K562 (cell line): ENCODE measurements at regions not wholly inside any gene's neighbourhood (a gene's known extent, or its start where the extent isn't known, plus 50 kb on each side); places are given as distances from the start of the nearest gene placed in this dataset.

Experiments
- ATAC-seq: fragments of 200-7000 bp; cut with Tn5 transposase; 3 replicates; pipeline ENCODE4 v1.9.1; 2020; ENCODE audit warnings: moderate library complexity
- BruUV-seq: library from RNA; stranded (reverse); fragments of 400-500 nt; replicated peaks from 2 replicates; lab custom pipeline; 2021; lab: Mats Ljungman, UMichigan
- CTCF ChIA-PET: fragments of 300-600 bp; formaldehyde crosslinking; extraction: SDS; loops from one replicate; lab custom pipeline; 2021; ENCODE audit warnings: low intra/inter-chr PET ratio; lab: Yijun Ruan, JAX
- POLR2A ChIA-PET: fragments of 300-600, 350-650 bp; sonication (Branson Sonifier 250); formaldehyde crosslinking; extraction: SDS; loops from one replicate; lab custom pipeline; 2021; ENCODE audit warnings: antibody characterized with exemption, inconsistent platforms; lab: Yijun Ruan, JAX
- DNase-seq, 4 experiments: peaks; one replicate each; pipeline versions ENCODE4 v3.0.0 to v3.0.0-alpha.2; 2011 to 2018; ENCODE audit warnings: low spot score in 3 of 4, mixed read lengths in 3 of 4; ENCODE audit errors: extremely low read depth in 1 of 4
- FAIRE-seq: peaks from 2 replicates; lab custom pipeline; 2011; peaks lifted over from hg19 to GRCh38; lab: Jason Lieb, UNC
- H2AFZ ChIP-seq: 2 replicates; pipeline ENCODE4 v1.6.0; 2011; ENCODE audit warnings: low read depth, low read length, control low read depth, inconsistent platforms
- H3K27ac ChIP-seq: fragments of 200-600 bp; 3 replicates; pipeline ENCODE4 v1.8.0; 2011; ENCODE audit warnings: low read depth, mild to moderate bottlenecking, control low read depth, inconsistent platforms, low read length, moderate library complexity, mixed read lengths; ENCODE audit errors: extremely low read depth
- H3K27me3 ChIP-seq, 2 experiments: fragments of 300-600 bp in 1 of 2; 2 replicates in 1 of 2; 3 replicates in 1 of 2; pipeline versions ENCODE4 v1.6.0 to v1.8.0; 2011; ENCODE audit warnings: inconsistent platforms in 2 of 2, low read length in 2 of 2, mild to moderate bottlenecking in 1 of 2, mixed read lengths in 1 of 2, moderate library complexity in 1 of 2; ENCODE audit not compliant: control insufficient read depth in 2 of 2, insufficient read depth in 2 of 2
- H3K36me3 ChIP-seq: fragments of 300-600 bp; 3 replicates; pipeline ENCODE4 v1.8.0; 2011; ENCODE audit warnings: mild to moderate bottlenecking, low read length, inconsistent platforms; ENCODE audit not compliant: control insufficient read depth, insufficient read depth
- H3K4me1 ChIP-seq, 2 experiments: fragments of 200-600 bp in 1 of 2; replicated peaks in 1 of 2; 2 replicates in 1 of 2; 3 replicates in 1 of 2; pipeline versions ENCODE4 v1.5.1 to v1.8.0; 2011; ENCODE audit warnings: inconsistent platforms in 2 of 2, low read length in 2 of 2, mild to moderate bottlenecking in 1 of 2, mixed read lengths in 1 of 2, moderate library complexity in 1 of 2; ENCODE audit not compliant: control insufficient read depth in 2 of 2, insufficient read depth in 2 of 2
- H3K4me2 ChIP-seq: 2 replicates; pipeline ENCODE4 v1.6.1; 2011; ENCODE audit warnings: low read length, control low read depth, inconsistent platforms, mixed read lengths; ENCODE audit not compliant: insufficient read depth
- H3K4me3 ChIP-seq: fragments of 200-600 bp; sonication (generic), shearing (Covaris generic); 2 replicates; pipeline ENCODE4 v1.5.1; 2016; ENCODE audit warnings: control low read depth, inconsistent platforms
- H3K79me2 ChIP-seq: fragments of 200-600 bp; 3 replicates; pipeline ENCODE4 v1.8.0; 2011; ENCODE audit warnings: low read length, inconsistent platforms; ENCODE audit not compliant: control insufficient read depth, insufficient read depth
- H3K9ac ChIP-seq, 2 experiments: 2 replicates each; pipeline versions ENCODE4 v1.6.0 to v1.6.1; 2011; ENCODE audit warnings: low read depth in 2 of 2, low read length in 2 of 2, control low read depth in 1 of 2, inconsistent platforms in 1 of 2, mild to moderate bottlenecking in 1 of 2, mixed read lengths in 1 of 2; ENCODE audit not compliant: insufficient read depth in 1 of 2
- H3K9me1 ChIP-seq: one replicate; pipeline ENCODE4 v1.6.0; 2011; ENCODE audit warnings: inconsistent platforms, mild to moderate bottlenecking, low read length, moderate library complexity; ENCODE audit not compliant: control insufficient read depth, insufficient read depth
- H3K9me3 ChIP-seq: replicated peaks from 2 replicates; pipeline ENCODE4 v1.5.1; 2011; ENCODE audit warnings: low read depth, low read length, inconsistent platforms; ENCODE audit not compliant: control insufficient read depth, insufficient read depth
- H4K20me1 ChIP-seq: replicated peaks from 2 replicates; pipeline ENCODE4 v1.6.1; 2011; ENCODE audit warnings: low read length, inconsistent platforms, mixed read lengths; ENCODE audit not compliant: control insufficient read depth, insufficient read depth
- C11orf30 ChIP-seq: fragments of 450-650 bp; IDR thresholded peaks from 2 replicates; pipeline ENCODE4 v1.6.1; 2016; ENCODE audit warnings: low read depth, mild to moderate bottlenecking
- EHMT2 ChIP-seq: fragments of 450-650 bp; IDR thresholded peaks from 2 replicates; pipeline ENCODE4 v1.6.1; 2018; ENCODE audit warnings: antibody characterized with exemption
- MED1 ChIP-seq: sonication (generic); formaldehyde crosslinking; IDR thresholded peaks from 2 replicates; pipeline ENCODE4 v1.8.1; 2023; ENCODE audit warnings: missing genetic modification reagents, borderline replicate concordance
- MGA ChIP-seq: fragments of 450-650 bp; IDR thresholded peaks from 2 replicates; pipeline ENCODE4 v1.6.1; 2016; ENCODE audit warnings: mild to moderate bottlenecking, moderate library complexity
- NR2F6 ChIP-seq: fragments of 450-650 bp; formaldehyde crosslinking; IDR thresholded peaks from 2 replicates; pipeline ENCODE4 v1.4.0; 2020; ENCODE audit warnings: mild to moderate bottlenecking
- SMAD4 ChIP-seq: fragments of 250-450 bp; sonication (Bioruptor Pico); conservative IDR thresholded peaks from 2 replicates; pipeline ENCODE4 v1.8.0; 2021; ENCODE audit warnings: inconsistent platforms, mild to moderate bottlenecking, moderate library complexity
- SMC3 ChIP-seq: conservative IDR thresholded peaks from 2 replicates; pipeline ENCODE4 v1.6.1; 2011; ENCODE audit warnings: low read depth, low read length, improper control_type of control experiment; ENCODE audit not compliant: insufficient read depth
- STAT5B ChIP-seq: fragments of 250-450 bp; sonication (Bioruptor Pico); IDR thresholded peaks from 2 replicates; pipeline ENCODE4 v1.8.0; 2021; ENCODE audit warnings: mild to moderate bottlenecking, inconsistent platforms
- ZFP1 ChIP-seq: fragments of 450-650 bp; formaldehyde crosslinking; IDR thresholded peaks from 2 replicates; pipeline ENCODE4 v1.4.0; 2020; ENCODE audit warnings: mild to moderate bottlenecking, mixed read lengths
- ZNF239 ChIP-seq: fragments of 250-450 bp; sonication (Bioruptor Pico); IDR thresholded peaks from 2 replicates; pipeline ENCODE4 v1.4.0; 2020; ENCODE audit warnings: mild to moderate bottlenecking
- ZNF551 ChIP-seq: fragments of 250-450 bp; sonication (Bioruptor Pico); IDR thresholded peaks from 2 replicates; pipeline ENCODE4 v1.5.0; 2021; ENCODE audit warnings: mild to moderate bottlenecking, moderate library complexity
- WGBS: fragments of 100-300 bp; shearing (Covaris generic); methylation state at CpG from one replicate; pipeline ENCODE4 v1.1.6; 2016; ENCODE audit warnings: low coverage, mixed read lengths; ENCODE audit not compliant: insufficient coverage; ENCODE audit errors: missing lambda C conversion rate; 5-methylcytosine and 5-hydroxymethylcytosine counted together
- in situ Hi-C: fragments of 300-500 bp; cut with MboI; formaldehyde crosslinking; loops from 4 replicates; pipeline ENCODE4 v1.15.0; 2018; ENCODE audit warnings: inconsistent platforms, mixed read lengths
- intact Hi-C: fragments of 100-400 bp; cut with micrococcal nuclease; formaldehyde crosslinking; loops from 2 replicates; pipeline ENCODE4 v1.14.2; 2022
- TF ChIP-seq, protein P1 (sequence below): fragments of 250-450 bp; sonication (Bioruptor Pico); IDR thresholded peaks from 2 replicates; pipeline ENCODE4 v1.5.0; 2020; ENCODE audit warnings: mild to moderate bottlenecking, borderline replicate concordance

DNA sequence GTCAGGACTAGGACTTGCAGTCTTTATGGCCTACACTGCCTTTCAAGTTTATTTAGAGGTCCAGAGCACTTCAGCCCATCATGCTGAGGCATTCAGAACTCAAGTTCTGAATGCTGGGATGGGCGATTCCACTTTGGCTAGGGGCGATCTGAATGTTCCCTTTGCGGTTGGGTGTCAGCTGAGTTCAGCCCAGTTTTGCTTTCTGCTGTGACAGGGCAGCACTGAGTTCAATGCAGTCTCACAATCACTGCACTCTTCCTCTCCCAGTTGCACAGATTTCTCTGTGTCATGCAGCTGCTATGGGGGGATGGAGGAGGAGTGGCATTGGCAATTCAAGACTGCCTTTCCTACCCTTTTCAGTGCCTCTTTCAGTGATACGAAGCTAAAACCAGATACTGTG, 1232.0 kb upstream of the FAM98A start:
- no peak for FAIRE-seq
- WGBS, result 0% methylated on average over 4 of the region's 4 CpGs
- Histone ChIP-seq H3K4me2 (no peak overlapping the region), H4K20me1 (no peaks in the 10 kb centered on the region), H3K4me3 (no peak overlapping the region), H3K27me3 (no peaks in the 10 kb centered on the region), H3K9me3 (no peaks in the 10 kb centered on the region; the same call in 1 of the 2 replicates), H3K9ac (no peak overlapping the region), H3K36me3 (no peaks in the 10 kb centered on the region), H3K79me2 (no peaks in the 10 kb centered on the region), H3K9me1 (no peaks in the 10 kb centered on the region), H2AFZ (no peak overlapping the region), H3K27ac (no peak overlapping the region), H3K4me1 (no peaks in the 10 kb centered on the region)
- in situ Hi-C loops (no loop called here), intact Hi-C loops (no loop called here)
- ChIA-PET CTCF (no interaction called here), POLR2A (no interaction called here)
- no peak for DNase-seq
- no peak for ATAC-seq
- no TSS peak for BruUV-seq
- TF ChIP-seq ZNF239 (CRISPR knock-in tag), result no peak
- TF ChIP-seq MGA, result no peak
- TF ChIP-seq, protein P1, sequence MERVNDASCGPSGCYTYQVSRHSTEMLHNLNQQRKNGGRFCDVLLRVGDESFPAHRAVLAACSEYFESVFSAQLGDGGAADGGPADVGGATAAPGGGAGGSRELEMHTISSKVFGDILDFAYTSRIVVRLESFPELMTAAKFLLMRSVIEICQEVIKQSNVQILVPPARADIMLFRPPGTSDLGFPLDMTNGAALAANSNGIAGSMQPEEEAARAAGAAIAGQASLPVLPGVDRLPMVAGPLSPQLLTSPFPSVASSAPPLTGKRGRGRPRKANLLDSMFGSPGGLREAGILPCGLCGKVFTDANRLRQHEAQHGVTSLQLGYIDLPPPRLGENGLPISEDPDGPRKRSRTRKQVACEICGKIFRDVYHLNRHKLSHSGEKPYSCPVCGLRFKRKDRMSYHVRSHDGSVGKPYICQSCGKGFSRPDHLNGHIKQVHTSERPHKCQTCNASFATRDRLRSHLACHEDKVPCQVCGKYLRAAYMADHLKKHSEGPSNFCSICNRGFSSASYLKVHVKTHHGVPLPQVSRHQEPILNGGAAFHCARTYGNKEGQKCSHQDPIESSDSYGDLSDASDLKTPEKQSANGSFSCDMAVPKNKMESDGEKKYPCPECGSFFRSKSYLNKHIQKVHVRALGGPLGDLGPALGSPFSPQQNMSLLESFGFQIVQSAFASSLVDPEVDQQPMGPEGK (CRISPR knock-in tag), result no peak
- no peak for TF ChIP-seq ZFP1 (CRISPR knock-in tag)
- TF ChIP-seq EHMT2, result no peak
- no peak for TF ChIP-seq NR2F6 (CRISPR knock-in tag)
- TF ChIP-seq MED1 (CRISPR knock-in tag), result no peak
- no peak for TF ChIP-seq SMAD4
- TF ChIP-seq ZNF551, result no peak
- TF ChIP-seq C11orf30, result no peak
- no peak for TF ChIP-seq STAT5B
- no peak for TF ChIP-seq SMC3
